Upper lobe of right lung (tissue), 1 donor: ENCODE measurements at regions not wholly inside any gene's neighbourhood (a gene's known extent, or its start where the extent isn't known, plus 50 kb on each side); places are given as distances from the start of the nearest gene placed in this dataset.

Experiments
- ATAC-seq: fragments of 200-7000 bp; cut with Tn5 transposase; one replicate; pipeline ENCODE4 v1.9.1; 2020; ENCODE audit warnings: mild to moderate bottlenecking, moderate library complexity
- DNase-seq: peaks from one replicate; pipeline ENCODE4 v3.0.0-alpha.2; 2020
- H3K27ac ChIP-seq: fragments of 200-600 bp; one replicate; pipeline ENCODE4 v1.8.0; 2022
- H3K27me3 ChIP-seq: fragments of 200-600 bp; one replicate; pipeline ENCODE4 v1.8.0; 2022; ENCODE audit warnings: mild to moderate bottlenecking
- H3K36me3 ChIP-seq: fragments of 200-600 bp; one replicate; pipeline ENCODE4 v1.8.0; 2022
- H3K4me1 ChIP-seq: fragments of 200-600 bp; one replicate; pipeline ENCODE4 v1.8.0; 2022
- H3K4me3 ChIP-seq: fragments of 200-600 bp; one replicate; pipeline ENCODE4 v1.8.0; 2022; ENCODE audit warnings: mild to moderate bottlenecking
- H3K9me3 ChIP-seq: fragments of 200-600 bp; one replicate; pipeline ENCODE4 v1.8.0; 2022
- intact Hi-C: fragments of 100-400 bp; cut with DNase I; formaldehyde crosslinking; loops from one replicate; pipeline ENCODE4 v1.11.0; 2022
- TF ChIP-seq, protein P1 (sequence below): fragments of 200-600 bp; IDR thresholded peaks from one replicate; pipeline ENCODE4 v1.8.0; 2022; ENCODE audit warnings: antibody characterized with exemption
- donor health status: DM: no; HTN: yes; CAD: no; lungs with severe emphysema.

- intact Hi-C loops, result loop anchor here (5.0 kb wide), 1 partner anchor 444 kb away; no protein-coding TSS in a partner anchor
Measured at GRCh38 chr20:52081066-52081465, 110.5 kb downstream of the ZFP64 start.

DNA sequence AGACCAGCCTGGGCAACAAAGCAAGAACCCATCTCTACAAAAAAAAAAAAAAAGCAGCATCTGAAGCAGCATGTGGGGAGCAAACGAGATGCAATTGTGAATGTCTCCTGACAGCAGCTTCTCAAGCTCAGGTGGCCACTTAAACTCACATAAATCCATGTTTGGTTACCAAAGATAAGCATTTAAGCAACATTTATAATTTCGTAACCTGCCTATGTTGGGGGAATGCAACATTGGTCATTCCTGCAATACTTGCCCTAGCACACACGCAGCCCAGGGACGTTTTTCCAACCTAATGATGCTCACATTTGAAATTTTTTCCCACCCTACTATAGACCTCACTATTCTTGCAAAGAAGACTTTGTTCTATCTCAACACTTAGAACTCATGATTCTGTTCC lies 113.3 kb downstream of the ZFP64 start:
- ATAC-seq (no peak), DNase-seq (no peak)
- intact Hi-C loops, result no loop called here

More at GRCh38 chr20:52081066-52081465, 110.5 kb downstream of the ZFP64 start:
- DNase-seq, result no peak
- Histone ChIP-seq H3K27me3 (no peaks in the 10 kb centered on the region), H3K27ac (no peak overlapping the region), H3K4me3 (no peak overlapping the region), H3K9me3 (no peaks in the 10 kb centered on the region), H3K36me3 (no peaks in the 10 kb centered on the region), H3K4me1 (no peaks in the 10 kb centered on the region)
- TF ChIP-seq, protein P1, sequence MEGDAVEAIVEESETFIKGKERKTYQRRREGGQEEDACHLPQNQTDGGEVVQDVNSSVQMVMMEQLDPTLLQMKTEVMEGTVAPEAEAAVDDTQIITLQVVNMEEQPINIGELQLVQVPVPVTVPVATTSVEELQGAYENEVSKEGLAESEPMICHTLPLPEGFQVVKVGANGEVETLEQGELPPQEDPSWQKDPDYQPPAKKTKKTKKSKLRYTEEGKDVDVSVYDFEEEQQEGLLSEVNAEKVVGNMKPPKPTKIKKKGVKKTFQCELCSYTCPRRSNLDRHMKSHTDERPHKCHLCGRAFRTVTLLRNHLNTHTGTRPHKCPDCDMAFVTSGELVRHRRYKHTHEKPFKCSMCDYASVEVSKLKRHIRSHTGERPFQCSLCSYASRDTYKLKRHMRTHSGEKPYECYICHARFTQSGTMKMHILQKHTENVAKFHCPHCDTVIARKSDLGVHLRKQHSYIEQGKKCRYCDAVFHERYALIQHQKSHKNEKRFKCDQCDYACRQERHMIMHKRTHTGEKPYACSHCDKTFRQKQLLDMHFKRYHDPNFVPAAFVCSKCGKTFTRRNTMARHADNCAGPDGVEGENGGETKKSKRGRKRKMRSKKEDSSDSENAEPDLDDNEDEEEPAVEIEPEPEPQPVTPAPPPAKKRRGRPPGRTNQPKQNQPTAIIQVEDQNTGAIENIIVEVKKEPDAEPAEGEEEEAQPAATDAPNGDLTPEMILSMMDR, result no peak
- ATAC-seq, result no peak

GRCh38 chr20:52076164-52076563 lies 115.4 kb downstream of the ZFP64 start:
- H3K27ac ChIP-seq, result no peak overlapping the region
- TF ChIP-seq, protein P1, result no peak
- no peak for ATAC-seq
- no peak for DNase-seq
- H3K36me3 ChIP-seq, result no peaks in the 10 kb centered on the region
- H3K4me1 ChIP-seq, result no peaks in the 10 kb centered on the region
- no peaks in the 10 kb centered on the region for H3K9me3 ChIP-seq
- no peaks in the 10 kb centered on the region for H3K27me3 ChIP-seq
- intact Hi-C loops, result no loop called here
- no peak overlapping the region for H3K4me3 ChIP-seq

More for the DNA sequence above, 113.3 kb downstream of the ZFP64 start:
- TF ChIP-seq, protein P1, result no peak
- H3K36me3 ChIP-seq, result no peaks in the 10 kb centered on the region
- H3K9me3 ChIP-seq, result no peaks in the 10 kb centered on the region
- no peaks in the 10 kb centered on the region for H3K4me1 ChIP-seq
- H3K27ac ChIP-seq, result no peak overlapping the region
- H3K4me3 ChIP-seq, result no peak overlapping the region
- no peaks in the 10 kb centered on the region for H3K27me3 ChIP-seq

GRCh38 chr20:52075400-52075799 lies 116.2 kb downstream of the ZFP64 start:
- intact Hi-C loops, result no loop called here
- TF ChIP-seq, protein P1, result no peak
- Histone ChIP-seq H3K4me1 (no peaks in the 10 kb centered on the region), H3K9me3 (no peaks in the 10 kb centered on the region), H3K4me3 (no peak overlapping the region), H3K36me3 (no peaks in the 10 kb centered on the region), H3K27me3 (no peaks in the 10 kb centered on the region), H3K27ac (no peak overlapping the region)
- DNase-seq (no peak), ATAC-seq (no peak)

DNA sequence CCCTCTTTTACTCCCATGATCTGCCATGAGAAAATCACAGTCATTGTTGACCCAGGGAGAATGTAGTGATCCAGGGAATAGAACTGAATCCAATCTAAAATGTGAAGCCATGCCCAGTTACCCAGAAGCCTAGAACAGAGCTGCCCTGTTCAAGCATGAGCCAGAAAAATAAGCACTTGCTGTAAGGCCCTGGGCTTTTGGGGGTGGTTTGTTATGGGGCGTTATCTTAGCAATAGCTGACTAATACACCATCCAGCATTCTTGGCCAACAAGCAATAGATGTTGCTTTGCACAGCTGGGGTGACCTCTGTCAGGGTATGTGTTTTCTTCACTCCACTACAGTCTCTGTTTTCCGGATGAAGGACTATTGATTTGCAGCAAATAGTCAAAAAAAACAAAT lies 120.4 kb downstream of the ZFP64 start:
- H3K27me3 ChIP-seq, result no peaks in the 10 kb centered on the region
- no peak overlapping the region for H3K27ac ChIP-seq
- H3K36me3 ChIP-seq, result no peaks in the 10 kb centered on the region
- intact Hi-C loops, result no loop called here
- no peaks in the 10 kb centered on the region for H3K4me1 ChIP-seq
- no peak overlapping the region for H3K4me3 ChIP-seq
- ATAC-seq (no peak), DNase-seq (no peak)
- H3K9me3 ChIP-seq, result no peaks in the 10 kb centered on the region
- TF ChIP-seq, protein P1, result no peak

DNA sequence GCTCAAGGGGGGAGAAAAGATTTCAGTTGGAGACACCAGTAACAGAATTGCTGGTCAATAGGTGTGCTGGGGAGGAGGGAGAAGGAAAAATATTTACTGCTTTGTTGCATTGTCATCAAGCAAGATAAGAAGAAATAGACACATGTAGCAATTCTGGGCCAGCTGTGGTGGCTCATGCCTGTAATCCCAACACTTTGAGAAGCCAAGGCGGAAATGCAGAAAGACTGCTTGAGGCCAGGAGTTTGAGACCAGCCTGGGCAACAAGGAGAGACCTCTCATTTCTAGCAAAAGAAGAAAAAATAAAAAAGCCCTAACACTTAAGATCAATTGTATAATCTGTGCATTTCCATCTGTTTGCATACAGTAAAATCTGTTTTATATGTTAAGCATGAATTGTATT lies 126.6 kb downstream of the ZFP64 start:
- Histone ChIP-seq H3K4me1 (no peaks in the 10 kb centered on the region), H3K36me3 (no peaks in the 10 kb centered on the region), H3K9me3 (no peaks in the 10 kb centered on the region), H3K27me3 (no peaks in the 10 kb centered on the region), H3K27ac (no peak overlapping the region), H3K4me3 (no peak overlapping the region)
- TF ChIP-seq, protein P1, result no peak
- DNase-seq (no peak), ATAC-seq (no peak)
- intact Hi-C loops, result no loop called here
